HG03280 (cell line): ENCODE measurements at regions not wholly inside any gene's neighbourhood (a gene's known extent, or its start where the extent isn't known, plus 50 kb on each side); places are given as distances from the start of the nearest gene placed in this dataset.

Experiments
- ATAC-seq: cut with Tn5 transposase; IDR thresholded peaks from one replicate; pipeline ENCODE4 v1.9.1; 2021; ENCODE audit warnings: mild to moderate bottlenecking, moderate library complexity; ENCODE audit not compliant: unreplicated experiment

GRCh38 chr2:126990200-126990599, 91.5 kb downstream of the TEX51 start:
- ATAC-seq, result no peak

GRCh38 chr2:126990605-126991532, 92.2 kb downstream of the TEX51 start:
- no peak for ATAC-seq

- no peak for ATAC-seq
Measured at GRCh38 chr2:126994340-126994777, 95.7 kb downstream of the TEX51 start.

- ATAC-seq, result no peak
Measured at GRCh38 chr2:126995621-126996377, 97.1 kb downstream of the TEX51 start.

- no peak for ATAC-seq
Measured at GRCh38 chr2:126996378-126996699, 97.6 kb downstream of the TEX51 start.
